HL-60 (cell line): ENCODE measurements at regions not wholly inside any gene's neighbourhood (a gene's known extent, or its start where the extent isn't known, plus 50 kb on each side); places are given as distances from the start of the nearest gene placed in this dataset.

ENCODE experiments used
- DNase-seq, 2 experiments: peaks; one replicate each; pipeline ENCODE4 v3.0.0-alpha.2; 2010 to 2020; ENCODE audit warnings: low read depth in 1 of 2, low spot score in 1 of 2
- H3K27ac ChIP-seq: fragments of 250-450 bp; sonication (Bioruptor Pico); replicated peaks from 2 replicates; pipeline ENCODE4 v1.5.1; 2020; ENCODE audit warnings: mild to moderate bottlenecking, moderate library complexity
- H3K27me3 ChIP-seq: fragments of 250-450 bp; sonication (Bioruptor Pico); 2 replicates; pipeline ENCODE4 v1.5.1; 2021; ENCODE audit warnings: mild to moderate bottlenecking, moderate library complexity; ENCODE audit not compliant: insufficient read depth, poor library complexity, severe bottlenecking
- H3K4me3 ChIP-seq: replicated peaks from 2 replicates; pipeline ENCODE4 v1.5.1; 2011; ENCODE audit warnings: mild to moderate bottlenecking, control low read depth, low read length; ENCODE audit not compliant: insufficient read depth
- CTCF ChIP-seq: IDR thresholded peaks from one replicate; pipeline ENCODE4 v1.5.1; 2011; ENCODE audit warnings: low read length, control low read depth, inconsistent platforms; ENCODE audit not compliant: insufficient read depth
- GABPA ChIP-seq: IDR thresholded peaks from 2 replicates; pipeline ENCODE4 v1.6.1; 2012; ENCODE audit warnings: low read depth
- POLR2AphosphoS5 ChIP-seq: IDR thresholded peaks from 2 replicates; pipeline ENCODE4 v1.6.1; 2012; ENCODE audit warnings: low read depth
- REST ChIP-seq: IDR thresholded peaks from 2 replicates; pipeline ENCODE4 v1.6.1; 2012; ENCODE audit warnings: low read depth; ENCODE audit not compliant: insufficient replicate concordance
- SPI1 ChIP-seq: IDR thresholded peaks from 2 replicates; pipeline ENCODE4 v1.6.1; 2012; ENCODE audit warnings: low read depth, mild to moderate bottlenecking, borderline replicate concordance

DNA sequence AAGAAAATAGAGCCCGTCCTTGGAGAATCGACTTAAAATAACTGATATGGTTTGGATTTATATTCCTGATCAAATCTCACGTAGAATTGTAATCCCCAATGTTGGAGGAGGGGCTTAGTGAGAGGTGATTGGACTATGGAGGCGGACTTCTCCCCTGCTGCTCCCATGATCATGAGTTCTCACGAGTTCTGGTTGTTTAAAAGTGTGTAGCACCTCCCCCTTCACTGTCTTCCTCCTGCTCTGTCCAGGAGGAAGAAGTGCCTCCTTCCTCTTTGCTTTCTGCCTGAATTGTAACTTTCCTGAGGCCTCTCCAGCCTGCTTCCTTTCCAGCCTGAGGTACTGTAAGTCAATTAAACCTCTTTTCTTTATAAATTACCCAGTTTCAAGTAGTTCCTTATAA lies 529.2 kb downstream of the HAO1 start:
- no peaks in the 10 kb centered on the region for H3K27me3 ChIP-seq
- DNase-seq, result no peak
- TF ChIP-seq POLR2AphosphoS5 (no peak), GABPA (no peak), CTCF (no peak), REST (no peak), SPI1 (no peak)
- H3K27ac ChIP-seq, result no peak overlapping the region
- no peak overlapping the region for H3K4me3 ChIP-seq

DNA sequence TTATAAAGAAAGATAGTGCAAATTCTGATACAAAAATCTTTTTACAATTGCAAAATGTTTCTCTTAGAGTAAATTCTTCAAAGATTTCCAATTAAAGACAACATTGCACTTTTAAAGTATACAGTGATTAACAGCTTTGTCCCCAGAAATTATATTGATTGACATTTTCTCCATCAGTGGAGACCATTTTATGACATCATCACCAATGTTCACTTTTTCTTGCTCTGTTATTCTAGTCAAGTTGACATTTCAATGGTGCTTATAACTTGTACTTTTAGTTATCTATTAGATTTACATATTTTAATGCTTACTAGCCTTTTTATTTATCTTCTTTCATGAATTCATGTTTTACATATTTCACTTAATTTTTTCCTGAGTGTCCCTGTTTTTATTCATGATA lies 524.8 kb downstream of the HAO1 start:
- TF ChIP-seq SPI1 (no peak), REST (no peak), GABPA (no peak), CTCF (no peak), POLR2AphosphoS5 (no peak)
- no peak overlapping the region for H3K4me3 ChIP-seq
- H3K27ac ChIP-seq, result no peak overlapping the region
- H3K27me3 ChIP-seq, result no peaks in the 10 kb centered on the region
- no peak for DNase-seq

GRCh38 chr20:7416382-7416781 lies 523.9 kb downstream of the HAO1 start:
- no peak for DNase-seq
- no peaks in the 10 kb centered on the region for H3K27me3 ChIP-seq
- H3K4me3 ChIP-seq, result no peak overlapping the region
- no peak for TF ChIP-seq POLR2AphosphoS5
- TF ChIP-seq CTCF, result no peak
- TF ChIP-seq SPI1, result no peak
- no peak for TF ChIP-seq REST
- no peak for TF ChIP-seq GABPA
- no peak overlapping the region for H3K27ac ChIP-seq
